Esophagus squamous epithelium (tissue), 5 donors: ENCODE measurements at regions not wholly inside any gene's neighbourhood (a gene's known extent, or its start where the extent isn't known, plus 50 kb on each side); places are given as distances from the start of the nearest gene placed in this dataset.

Experiments
- DNase-seq: peaks from one replicate; lab custom pipeline; 2025; lab: John Stamatoyannopoulos, UW
- H3K27ac ChIP-seq, 4 donors: fragments of 200-600 bp; sonication (generic); one replicate each; pipeline ENCODE4 v1.5.1; 2016 to 2019; ENCODE audit warnings: mild to moderate bottlenecking in 1 of 4
- H3K27me3 ChIP-seq, 4 donors: fragments of 200-600 bp; sonication (generic); 1 replicate in 3 of 4; 2 replicates in 1 of 4; pipeline versions ENCODE4 v1.5.1 to v1.6.0; 2017 to 2021; ENCODE audit warnings: antibody characterized with exemption in 1 of 4
- H3K36me3 ChIP-seq, 3 donors: fragments of 200-600 bp; sonication (generic); one replicate each; pipeline ENCODE4 v1.5.1; 2016 to 2019
- H3K4me1 ChIP-seq, 3 donors: fragments of 200-600 bp; sonication (generic); one replicate each; pipeline ENCODE4 v1.5.1; 2017 to 2019
- H3K4me3 ChIP-seq, 4 donors: fragments of 200-600 bp; sonication (generic); 1 replicate in 3 of 4; 2 replicates in 1 of 4; pipeline ENCODE4 v1.5.1; 2016 to 2019; ENCODE audit warnings: mild to moderate bottlenecking in 2 of 4, moderate library complexity in 1 of 4
- H3K9me3 ChIP-seq, 3 donors: fragments of 200-600 bp; sonication (generic); one replicate each; pipeline ENCODE4 v1.5.1; 2016 to 2019
- POLR2A ChIP-seq, 4 donors: fragments of 450-650 bp; IDR thresholded peaks; one replicate each; pipeline ENCODE4 v1.6.1; 2017; ENCODE audit warnings: antibody characterized with exemption in 4 of 4, mild to moderate bottlenecking in 4 of 4, moderate library complexity in 3 of 4
- WGBS, 2 donors: methylation state at CpG; one replicate each; pipeline ENCODE4 v1.1.5; 2018; 5-methylcytosine and 5-hydroxymethylcytosine counted together
- intact Hi-C: fragments of 100-400 bp; cut with DNase I; formaldehyde crosslinking; loops from one replicate; pipeline ENCODE4 v1.15.0; 2022
- TF ChIP-seq, protein P1 (sequence below), 6 experiments: fragments of 450-650 bp in 4 of 6; fragments of 200-600 bp in 2 of 6; sonication (generic) in 2 of 6; IDR thresholded peaks; one replicate each; pipeline ENCODE4 v1.5.1; 2016 to 2019; ENCODE audit warnings: antibody characterized with exemption in 6 of 6, mild to moderate bottlenecking in 4 of 6, moderate library complexity in 4 of 6
- donor health status: DM: yes; HTN: yes; CAD: no.

DNA sequence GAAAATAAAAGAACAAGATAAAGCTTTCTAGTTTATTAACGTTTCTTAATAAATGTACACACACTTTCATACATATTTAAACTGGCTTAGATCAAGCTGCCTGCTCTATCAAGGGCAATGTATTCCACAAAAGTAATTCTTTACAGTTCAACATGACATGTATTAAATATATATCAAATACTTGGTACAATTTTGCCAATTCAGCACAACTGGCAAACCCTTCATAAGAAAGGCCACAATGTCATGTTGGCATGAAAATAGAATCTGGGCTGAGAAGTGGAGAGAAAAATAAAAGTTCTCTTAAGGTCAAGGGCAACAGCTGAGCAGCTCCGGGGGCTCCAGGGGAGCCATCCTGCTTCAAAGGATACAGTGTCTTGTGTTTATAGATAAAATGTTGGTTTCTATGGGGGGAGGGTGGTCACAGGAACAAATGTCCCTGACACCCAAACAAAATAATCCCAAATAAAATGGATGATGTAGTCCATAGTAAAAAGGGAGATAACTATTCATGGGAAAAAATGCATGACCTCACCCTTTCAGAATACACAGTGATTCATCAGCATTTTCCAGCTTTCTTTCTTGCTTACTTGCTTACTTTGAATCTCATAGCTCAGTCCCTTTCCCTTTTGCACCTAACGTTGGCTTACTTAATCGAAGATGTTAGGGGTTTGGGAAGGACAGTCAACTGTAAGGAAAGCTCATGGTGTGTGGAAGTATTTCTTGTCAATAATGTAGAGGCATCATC, 494.9 kb downstream of the NYAP2 start:
- intact Hi-C loops = loop anchor here (5.0 kb wide), 1 partner anchor 903 kb away; the partner anchor contains the start of gene IRS1
- Histone ChIP-seq H3K4me1 (no peaks in the 10 kb centered on the region), H3K27ac (no peak overlapping the region), H3K4me3 (no peak overlapping the region), H3K9me3 (no peaks in the 10 kb centered on the region), H3K27me3 (no peaks in the 10 kb centered on the region), H3K36me3 (no peaks in the 10 kb centered on the region)
- TF ChIP-seq, protein P1, sequence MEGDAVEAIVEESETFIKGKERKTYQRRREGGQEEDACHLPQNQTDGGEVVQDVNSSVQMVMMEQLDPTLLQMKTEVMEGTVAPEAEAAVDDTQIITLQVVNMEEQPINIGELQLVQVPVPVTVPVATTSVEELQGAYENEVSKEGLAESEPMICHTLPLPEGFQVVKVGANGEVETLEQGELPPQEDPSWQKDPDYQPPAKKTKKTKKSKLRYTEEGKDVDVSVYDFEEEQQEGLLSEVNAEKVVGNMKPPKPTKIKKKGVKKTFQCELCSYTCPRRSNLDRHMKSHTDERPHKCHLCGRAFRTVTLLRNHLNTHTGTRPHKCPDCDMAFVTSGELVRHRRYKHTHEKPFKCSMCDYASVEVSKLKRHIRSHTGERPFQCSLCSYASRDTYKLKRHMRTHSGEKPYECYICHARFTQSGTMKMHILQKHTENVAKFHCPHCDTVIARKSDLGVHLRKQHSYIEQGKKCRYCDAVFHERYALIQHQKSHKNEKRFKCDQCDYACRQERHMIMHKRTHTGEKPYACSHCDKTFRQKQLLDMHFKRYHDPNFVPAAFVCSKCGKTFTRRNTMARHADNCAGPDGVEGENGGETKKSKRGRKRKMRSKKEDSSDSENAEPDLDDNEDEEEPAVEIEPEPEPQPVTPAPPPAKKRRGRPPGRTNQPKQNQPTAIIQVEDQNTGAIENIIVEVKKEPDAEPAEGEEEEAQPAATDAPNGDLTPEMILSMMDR (IDR thresholded peaks at IDR 0.05) = no peak
- no peak for TF ChIP-seq POLR2A (IDR thresholded peaks at IDR 0.05)
- 37 to 43% methylated on average over 4 of the region's 4 CpGs for WGBS, 2 donors
- DNase-seq = no peak

DNA sequence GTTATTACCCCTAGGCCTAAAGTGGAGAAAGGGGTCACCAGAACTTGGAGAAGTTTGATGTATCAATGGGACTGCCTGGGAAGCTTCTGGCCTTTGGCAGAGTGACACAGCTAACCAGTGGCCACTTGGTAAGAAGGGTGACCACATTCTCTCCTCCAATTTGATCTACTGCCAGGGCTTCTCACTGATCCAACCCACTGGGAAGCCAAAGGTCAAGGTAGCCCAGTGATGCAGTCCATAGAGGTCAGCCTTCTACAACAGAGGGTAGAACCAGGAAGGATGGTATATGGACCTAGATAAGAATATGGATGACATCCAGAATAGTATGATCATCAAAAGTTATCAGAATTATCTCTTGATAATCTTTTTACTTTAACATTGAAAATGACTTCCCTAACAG, 493.6 kb downstream of the NYAP2 start:
- Histone ChIP-seq H3K27ac (no peak overlapping the region), H3K27me3 (no peaks in the 10 kb centered on the region), H3K4me3 (no peak overlapping the region), H3K9me3 (no peaks in the 10 kb centered on the region), H3K4me1 (no peaks in the 10 kb centered on the region), H3K36me3 (no peaks in the 10 kb centered on the region)
- intact Hi-C loops = loop anchor here (5.0 kb wide), 1 partner anchor 904 kb away; the partner anchor contains the start of gene IRS1
- TF ChIP-seq, protein P1 (IDR thresholded peaks at IDR 0.05) = no peak
- TF ChIP-seq POLR2A (IDR thresholded peaks at IDR 0.05) = no peak
- no peak for DNase-seq

DNA sequence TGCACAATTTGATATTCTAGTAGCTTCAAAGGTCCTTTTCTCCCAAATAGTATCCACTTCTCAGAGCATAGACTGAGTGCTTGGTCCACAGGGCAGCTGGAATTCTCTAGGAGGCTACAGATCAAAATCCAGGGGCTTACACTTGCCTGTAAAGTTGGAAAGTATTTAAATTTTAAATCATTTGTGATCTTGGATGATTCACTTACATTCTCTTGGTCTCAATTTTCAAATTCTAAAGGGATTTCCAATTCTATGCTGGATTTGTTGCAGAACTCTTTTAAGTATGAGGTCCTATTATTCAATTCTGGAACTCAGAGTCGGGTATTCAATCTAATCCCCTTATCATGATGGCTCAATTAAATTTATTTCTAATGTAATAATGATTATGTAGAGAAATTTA, 492.3 kb downstream of the NYAP2 start:
- H3K36me3 ChIP-seq = no peaks in the 10 kb centered on the region
- TF ChIP-seq POLR2A (IDR thresholded peaks at IDR 0.05) = no peak
- TF ChIP-seq, protein P1 (IDR thresholded peaks at IDR 0.05) = no peak
- no peaks in the 10 kb centered on the region for H3K27me3 ChIP-seq
- H3K9me3 ChIP-seq = no peaks in the 10 kb centered on the region
- WGBS, 2 donors = 46 to 64% methylated on average over 1 of the region's 1 CpG
- intact Hi-C loops = loop anchor here (5.0 kb wide), 1 partner anchor 906 kb away; the partner anchor contains the start of gene IRS1
- H3K4me3 ChIP-seq = no peak overlapping the region
- no peak overlapping the region for H3K27ac ChIP-seq
- H3K4me1 ChIP-seq = no peaks in the 10 kb centered on the region
- DNase-seq = no peak

DNA sequence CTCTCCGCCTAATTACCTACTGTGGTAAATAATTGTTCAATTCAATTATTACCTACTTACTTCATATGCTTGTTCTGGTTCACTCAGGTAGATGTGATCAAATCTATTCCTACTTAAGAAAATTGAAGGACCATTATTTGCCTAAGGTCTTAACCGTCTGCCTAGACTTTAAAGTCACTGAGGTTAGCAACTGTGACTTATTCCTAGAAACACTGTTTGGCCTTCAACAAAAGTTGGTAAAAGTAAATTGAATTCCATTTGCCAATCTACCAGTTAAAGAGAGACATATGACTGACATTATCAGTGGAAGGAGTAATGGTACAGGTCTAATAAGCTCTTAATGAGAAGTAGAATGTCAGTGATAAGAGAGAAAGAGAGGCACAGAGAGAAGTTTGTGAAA, 491.5 kb downstream of the NYAP2 start:
- TF ChIP-seq, protein P1 (IDR thresholded peaks at IDR 0.05) = no peak
- TF ChIP-seq POLR2A (IDR thresholded peaks at IDR 0.05) = no peak
- intact Hi-C loops = loop anchor here (5.0 kb wide), 1 partner anchor 906 kb away; the partner anchor contains the start of gene IRS1

DNA sequence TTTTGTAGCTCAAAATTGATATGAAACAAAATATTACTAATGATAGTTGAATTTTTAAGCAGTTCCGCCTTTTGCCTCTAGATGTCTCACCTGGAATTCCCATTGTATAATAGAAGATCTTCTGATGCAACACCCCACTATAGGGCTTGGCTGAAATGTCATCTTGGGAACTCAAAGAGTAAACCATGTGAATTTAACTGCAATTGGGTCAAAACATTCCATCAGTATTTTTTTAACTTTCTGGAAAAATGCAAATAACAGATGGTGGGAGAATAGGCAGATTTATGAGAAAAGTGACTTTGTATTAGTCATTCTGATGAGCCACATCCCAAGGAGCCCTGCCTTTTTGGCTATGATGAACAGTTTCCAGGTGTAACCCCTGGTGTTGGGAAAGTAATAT, 489.9 kb downstream of the NYAP2 start:
- no peaks in the 10 kb centered on the region for H3K27me3 ChIP-seq
- intact Hi-C loops = no loop called here
- H3K36me3 ChIP-seq = no peaks in the 10 kb centered on the region
- H3K4me1 ChIP-seq = no peaks in the 10 kb centered on the region
- DNase-seq = no peak
- no peak overlapping the region for H3K27ac ChIP-seq
- 0% methylated on average over 1 of the region's 1 CpG for WGBS, 2 donors
- H3K9me3 ChIP-seq = no peaks in the 10 kb centered on the region
- no peak for TF ChIP-seq POLR2A (IDR thresholded peaks at IDR 0.05)
- TF ChIP-seq, protein P1 (IDR thresholded peaks at IDR 0.05) = peak in 5 of 6 experiments; percentile 51 to 81 (median 76)
- no peak overlapping the region for H3K4me3 ChIP-seq

More for the DNA sequence above, 491.5 kb downstream of the NYAP2 start:
- Histone ChIP-seq H3K9me3 (no peaks in the 10 kb centered on the region), H3K27ac (no peak overlapping the region), H3K36me3 (no peaks in the 10 kb centered on the region), H3K27me3 (no peaks in the 10 kb centered on the region), H3K4me1 (no peaks in the 10 kb centered on the region), H3K4me3 (no peak overlapping the region)
- 83 to 88% methylated on average over 2 of the region's 2 CpGs for WGBS, 2 donors
- no peak for DNase-seq
